Smooth muscle cell of the brain vasculature (primary cell): ENCODE measurements at regions not wholly inside any gene's neighbourhood (a gene's known extent, or its start where the extent isn't known, plus 50 kb on each side); places are given as distances from the start of the nearest gene placed in this dataset.
"Not testable (repeated sequence)": the region's sequence is repeated elsewhere in the genome, so short reads cannot be mapped to it uniquely, and the experiment has no call there.

ENCODE experiments used
- DNase-seq: peaks from one replicate; pipeline ENCODE4 v3.0.0-alpha.2; 2012; ENCODE audit warnings: low read depth, low spot score

GRCh38 chr2:179332903-179333302 is 68.3 kb upstream of the SESTD1 start:
- DNase-seq: peak; percentile 40

- DNase-seq: no peak
Observed at GRCh38 chr2:179331061-179331460, 66.4 kb upstream of the SESTD1 start.

GRCh38 chr2:179322289-179322688 is 57.7 kb upstream of the SESTD1 start:
- DNase-seq: no peak

- not testable (repeated sequence) for DNase-seq
Observed at GRCh38 chr2:179321034-179321433, 56.4 kb upstream of the SESTD1 start.

- DNase-seq: not testable (repeated sequence)
Observed at GRCh38 chr2:179314729-179315128, 50.1 kb upstream of the SESTD1 start.
